Upper lobe of right lung (tissue), 1 donor: ENCODE measurements at regions not wholly inside any gene's neighbourhood (a gene's known extent, or its start where the extent isn't known, plus 50 kb on each side); places are given as distances from the start of the nearest gene placed in this dataset.

Experiments used
- ATAC-seq: fragments of 200-7000 bp; cut with Tn5 transposase; one replicate; pipeline ENCODE4 v1.9.1; 2020; ENCODE audit warnings: mild to moderate bottlenecking, moderate library complexity
- DNase-seq: peaks from one replicate; pipeline ENCODE4 v3.0.0-alpha.2; 2020
- H3K27ac ChIP-seq: fragments of 200-600 bp; one replicate; pipeline ENCODE4 v1.8.0; 2022
- H3K27me3 ChIP-seq: fragments of 200-600 bp; one replicate; pipeline ENCODE4 v1.8.0; 2022; ENCODE audit warnings: mild to moderate bottlenecking
- H3K36me3 ChIP-seq: fragments of 200-600 bp; one replicate; pipeline ENCODE4 v1.8.0; 2022
- H3K4me1 ChIP-seq: fragments of 200-600 bp; one replicate; pipeline ENCODE4 v1.8.0; 2022
- H3K4me3 ChIP-seq: fragments of 200-600 bp; one replicate; pipeline ENCODE4 v1.8.0; 2022; ENCODE audit warnings: mild to moderate bottlenecking
- H3K9me3 ChIP-seq: fragments of 200-600 bp; one replicate; pipeline ENCODE4 v1.8.0; 2022
- CTCF ChIP-seq: fragments of 200-600 bp; IDR thresholded peaks from one replicate; pipeline ENCODE4 v1.8.0; 2022; ENCODE audit warnings: antibody characterized with exemption
- intact Hi-C: fragments of 100-400 bp; cut with DNase I; formaldehyde crosslinking; loops from one replicate; pipeline ENCODE4 v1.11.0; 2022
- donor health status: DM: no; HTN: yes; CAD: no; lungs with severe emphysema.

DNA sequence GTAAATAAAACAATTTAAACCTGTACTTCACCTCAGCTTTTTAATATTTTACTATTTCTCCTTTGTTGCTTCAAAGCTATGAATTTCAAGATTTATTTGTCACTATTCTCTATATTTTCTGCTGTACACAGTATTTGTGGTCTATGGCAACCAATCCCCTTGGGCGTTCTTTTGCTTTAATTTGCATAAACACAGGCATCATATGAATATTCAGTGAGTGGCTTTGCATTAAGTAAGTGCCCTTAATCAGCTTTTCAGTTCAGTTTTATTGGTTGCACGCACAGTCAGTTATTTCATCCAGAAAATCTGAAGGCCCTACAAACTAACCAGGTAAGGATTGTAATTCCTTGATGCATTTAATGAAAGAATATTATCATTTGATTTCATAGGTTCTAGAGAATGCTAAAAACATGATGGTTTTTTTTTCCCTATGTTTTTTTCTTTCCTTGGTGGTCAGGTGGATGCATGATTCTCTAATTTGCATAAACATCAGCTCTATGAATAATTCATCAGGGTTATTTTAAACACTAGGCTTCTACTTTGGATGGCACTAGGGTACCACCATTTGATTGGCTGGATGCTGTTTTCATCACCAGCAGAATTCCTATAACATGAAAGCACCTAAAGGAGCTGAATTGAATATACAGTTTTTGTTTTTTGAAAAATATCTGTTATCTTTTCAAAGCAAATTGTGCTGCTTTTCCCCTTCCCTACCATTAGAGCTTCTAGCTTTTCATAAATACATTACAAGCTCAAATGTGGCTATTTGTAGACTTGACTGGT lies 249.2 kb upstream of the CCNH start:
- Histone ChIP-seq H3K27ac (no peak overlapping the region), H3K4me1 (no peaks in the 10 kb centered on the region), H3K9me3 (no peaks in the 10 kb centered on the region), H3K27me3 (no peaks in the 10 kb centered on the region), H3K36me3 (no peaks in the 10 kb centered on the region), H3K4me3 (no peak overlapping the region)
- DNase-seq (no peak), ATAC-seq (no peak)
- intact Hi-C loops, result no loop called here
- TF ChIP-seq CTCF, result no peak

DNA sequence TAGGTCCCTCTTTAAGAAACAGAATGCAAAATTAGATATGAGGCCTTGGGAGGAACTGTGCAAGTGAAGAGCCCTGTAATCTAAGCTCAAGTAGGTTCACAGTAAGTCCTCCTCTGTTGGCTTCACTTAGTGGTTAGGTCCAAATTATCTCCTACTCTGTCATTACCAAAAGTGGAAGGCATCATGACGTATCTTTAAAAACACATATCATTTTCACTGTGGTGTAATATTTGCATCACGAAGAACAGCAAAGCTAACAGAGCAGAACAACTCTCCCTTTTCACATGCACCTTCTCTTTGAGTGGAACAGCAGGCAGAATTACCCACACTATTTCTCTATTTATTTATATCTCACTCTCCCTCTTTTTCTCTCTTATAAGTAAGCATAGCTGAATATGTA lies 240.5 kb upstream of the CCNH start:
- ATAC-seq, result no peak
- no peak overlapping the region for H3K4me3 ChIP-seq
- no peaks in the 10 kb centered on the region for H3K4me1 ChIP-seq
- TF ChIP-seq CTCF, result no peak
- intact Hi-C loops, result no loop called here
- no peaks in the 10 kb centered on the region for H3K27me3 ChIP-seq
- no peaks in the 10 kb centered on the region for H3K9me3 ChIP-seq
- no peak overlapping the region for H3K27ac ChIP-seq
- no peak for DNase-seq
- no peaks in the 10 kb centered on the region for H3K36me3 ChIP-seq

- DNase-seq (no peak), ATAC-seq (no peak)
- no peaks in the 10 kb centered on the region for H3K9me3 ChIP-seq
- no peaks in the 10 kb centered on the region for H3K4me1 ChIP-seq
- TF ChIP-seq CTCF, result no peak
- H3K36me3 ChIP-seq, result no peaks in the 10 kb centered on the region
- H3K27ac ChIP-seq, result no peak overlapping the region
- intact Hi-C loops, result no loop called here
- no peaks in the 10 kb centered on the region for H3K27me3 ChIP-seq
- no peak overlapping the region for H3K4me3 ChIP-seq
Observed at GRCh38 chr5:87650284-87650683, 237.6 kb upstream of the CCNH start.

- no peak for TF ChIP-seq CTCF
- Histone ChIP-seq H3K27ac (no peak overlapping the region), H3K9me3 (no peaks in the 10 kb centered on the region), H3K4me3 (no peak overlapping the region), H3K4me1 (no peaks in the 10 kb centered on the region), H3K36me3 (no peaks in the 10 kb centered on the region), H3K27me3 (no peaks in the 10 kb centered on the region)
- DNase-seq, result no peak
- ATAC-seq, result peak; percentile 50
- intact Hi-C loops, result no loop called here
Observed at GRCh38 chr5:87649455-87649854, 236.7 kb upstream of the CCNH start.

DNA sequence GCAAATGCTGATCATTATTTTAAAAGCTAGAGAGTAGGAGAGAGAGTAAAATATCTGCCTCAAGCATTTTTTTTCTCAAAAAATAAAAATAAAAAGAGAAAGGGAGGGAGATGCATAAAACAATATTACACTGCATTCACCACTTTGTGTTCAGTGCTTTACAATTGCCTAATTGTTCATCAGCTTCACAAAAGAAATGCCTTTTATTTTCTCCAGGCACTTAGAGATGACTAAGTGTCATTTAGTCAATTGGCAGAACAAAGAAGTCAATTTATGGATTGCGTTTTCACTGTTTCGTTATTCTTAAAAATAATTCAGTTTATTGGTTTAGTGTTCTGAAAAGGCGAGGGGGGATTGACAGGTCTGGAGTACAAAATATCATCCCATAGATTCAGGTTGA lies 232.5 kb upstream of the CCNH start:
- no peaks in the 10 kb centered on the region for H3K36me3 ChIP-seq
- ATAC-seq, result no peak
- no peaks in the 10 kb centered on the region for H3K4me1 ChIP-seq
- H3K27ac ChIP-seq, result no peak overlapping the region
- H3K4me3 ChIP-seq, result no peak overlapping the region
- no peaks in the 10 kb centered on the region for H3K9me3 ChIP-seq
- intact Hi-C loops, result no loop called here
- DNase-seq, result no peak
- no peak for TF ChIP-seq CTCF
- no peaks in the 10 kb centered on the region for H3K27me3 ChIP-seq

GRCh38 chr5:87640902-87641301 lies 228.2 kb upstream of the CCNH start:
- intact Hi-C loops, result no loop called here
- DNase-seq, result no peak

More at GRCh38 chr5:87640902-87641301, 228.2 kb upstream of the CCNH start:
- Histone ChIP-seq H3K27ac (no peak overlapping the region), H3K4me3 (no peak overlapping the region), H3K36me3 (no peaks in the 10 kb centered on the region), H3K4me1 (no peaks in the 10 kb centered on the region), H3K9me3 (no peaks in the 10 kb centered on the region), H3K27me3 (no peaks in the 10 kb centered on the region)
- no peak for ATAC-seq
- no peak for TF ChIP-seq CTCF
